Liver (tissue), 8 donors: ENCODE measurements at regions not wholly inside any gene's neighbourhood (a gene's known extent, or its start where the extent isn't known, plus 50 kb on each side); places are given as distances from the start of the nearest gene placed in this dataset.

Experiments
- DNase-seq: peaks from one replicate; pipeline ENCODE4 v3.0.0-alpha.2; 2017; ENCODE audit warnings: low spot score
- H3K27ac ChIP-seq, 2 donors: one replicate each; pipeline ENCODE4 v1.7.0; 2013; ENCODE audit warnings: inconsistent platforms in 2 of 2, low read length in 2 of 2, control low read depth in 1 of 2, low read depth in 1 of 2, mild to moderate bottlenecking in 1 of 2
- H3K27me3 ChIP-seq, 4 donors: one replicate each; pipeline versions ENCODE4 v1.6.1 to v1.7.0; 2013; ENCODE audit warnings: low read length in 3 of 4, inconsistent platforms in 1 of 4, mild to moderate bottlenecking in 1 of 4, moderate library complexity in 1 of 4; ENCODE audit not compliant: control insufficient read depth in 4 of 4, insufficient read depth in 4 of 4
- H3K36me3 ChIP-seq, 4 donors: one replicate each; pipeline versions ENCODE4 v1.6.1 to v1.7.0; 2013; ENCODE audit warnings: low read length in 3 of 4, mild to moderate bottlenecking in 3 of 4, low read depth in 1 of 4, moderate library complexity in 1 of 4; ENCODE audit not compliant: control insufficient read depth in 4 of 4, insufficient read depth in 3 of 4
- H3K4me1 ChIP-seq, 4 donors: one replicate each; pipeline versions ENCODE4 v1.6.1 to v1.7.0; 2013; ENCODE audit warnings: low read length in 3 of 4, mild to moderate bottlenecking in 3 of 4, moderate library complexity in 1 of 4; ENCODE audit not compliant: control insufficient read depth in 4 of 4, insufficient read depth in 4 of 4
- H3K4me3 ChIP-seq, 3 donors: one replicate each; pipeline versions ENCODE4 v1.6.1 to v1.7.0; 2013; ENCODE audit warnings: low read length in 3 of 3, control low read depth in 1 of 3, low read depth in 1 of 3, mild to moderate bottlenecking in 1 of 3
- H3K9ac ChIP-seq, 2 donors: one replicate each; pipeline ENCODE4 v1.7.0; 2013; ENCODE audit warnings: low read length in 2 of 2, mild to moderate bottlenecking in 2 of 2, moderate library complexity in 2 of 2, control low read depth in 1 of 2, low read depth in 1 of 2
- H3K9me3 ChIP-seq, 4 donors: one replicate each; pipeline versions ENCODE4 v1.6.1 to v1.7.0; 2013; ENCODE audit warnings: low read length in 3 of 4; ENCODE audit not compliant: control insufficient read depth in 4 of 4
- ATF3 ChIP-seq: IDR thresholded peaks from 2 replicates; pipeline ENCODE4 v1.6.1; 2016; ENCODE audit warnings: antibody characterized with exemption
- CTCF ChIP-seq: fragments of 150-350 bp; IDR thresholded peaks from 2 replicates; pipeline ENCODE4 v1.5.1; 2017; ENCODE audit warnings: improper control_type of control experiment, low read depth, low read length; ENCODE audit not compliant: missing input control
- FOXA2 ChIP-seq: IDR thresholded peaks from 2 replicates; pipeline ENCODE4 v1.6.1; 2016; ENCODE audit warnings: antibody characterized with exemption
- HNF4G ChIP-seq: IDR thresholded peaks from 2 replicates; pipeline ENCODE4 v1.6.1; 2016; ENCODE audit warnings: antibody characterized with exemption
- JUND ChIP-seq, 2 donors: IDR thresholded peaks; 2 replicates each; pipeline ENCODE4 v1.6.1; 2016; ENCODE audit warnings: antibody characterized with exemption in 2 of 2
- MAX ChIP-seq: IDR thresholded peaks from 2 replicates; pipeline ENCODE4 v1.6.1; 2016; ENCODE audit warnings: antibody characterized with exemption
- NR2F2 ChIP-seq: IDR thresholded peaks from 2 replicates; pipeline ENCODE4 v1.6.1; 2016; ENCODE audit warnings: antibody characterized with exemption
- REST ChIP-seq: IDR thresholded peaks from 2 replicates; pipeline ENCODE4 v1.6.1; 2016; ENCODE audit warnings: antibody characterized with exemption, mild to moderate bottlenecking
- RXRA ChIP-seq, 2 donors: IDR thresholded peaks; 2 replicates each; pipeline ENCODE4 v1.6.1; 2017 to 2018; ENCODE audit warnings: antibody characterized with exemption in 2 of 2, mild to moderate bottlenecking in 1 of 2
- TAF1 ChIP-seq: conservative IDR thresholded peaks from 2 replicates; pipeline ENCODE4 v1.6.1; 2016; ENCODE audit warnings: antibody characterized with exemption, mild to moderate bottlenecking
- YY1 ChIP-seq: IDR thresholded peaks from 2 replicates; pipeline ENCODE4 v1.6.1; 2016; ENCODE audit warnings: antibody characterized with exemption, mild to moderate bottlenecking
- ZBTB33 ChIP-seq: IDR thresholded peaks from 2 replicates; pipeline ENCODE4 v1.6.1; 2016; ENCODE audit warnings: antibody characterized with exemption
- WGBS: extraction: QIAGEN DNeasy Blood & Tissue Kit; methylation state at CpG from one replicate; pipeline ENCODE4 v1.1.7; 2013; 5-methylcytosine and 5-hydroxymethylcytosine counted together
- donor health status: healthy.
- donor health status: healthy.
- donor health status: healthy.
- donor health status: healthy.
- donor health status: healthy.

- Histone ChIP-seq H3K4me1 (no peaks in the 10 kb centered on the region), H3K9me3 (peaks cover 0 to 7% (median 3%) of the 10 kb centered on the region in 4 donors), H3K4me3 (no peak overlapping the region), H3K27me3 (no peaks in the 10 kb centered on the region), H3K9ac (no peak overlapping the region), H3K36me3 (no peaks in the 10 kb centered on the region), H3K27ac (no peak overlapping the region)
- WGBS, result 75% methylated on average over 4 of the region's 4 CpGs
- TF ChIP-seq ZBTB33 (no peak), RXRA (IDR thresholded peaks at IDR 0.05) (no peak), TAF1 (no peak), NR2F2 (no peak), ATF3 (no peak), YY1 (no peak), REST (no peak), FOXA2 (no peak), HNF4G (no peak), CTCF (no peak), JUND (IDR thresholded peaks at IDR 0.05) (no peak), MAX (no peak)
- no peak for DNase-seq
These were observed 198.5 kb downstream of the ADGRG6 start for GRCh38 chr6:142500250-142500786.

GRCh38 chr6:142501795-142502194, 200.0 kb downstream of the ADGRG6 start:
- Histone ChIP-seq H3K36me3 (no peaks in the 10 kb centered on the region), H3K9ac (no peak overlapping the region), H3K27ac (no peak overlapping the region), H3K9me3 (peaks cover 0 to 7% (median 3%) of the 10 kb centered on the region in 4 donors), H3K4me3 (no peak overlapping the region), H3K4me1 (no peaks in the 10 kb centered on the region), H3K27me3 (peaks cover 0 to under 1% (median 0%) of the 10 kb centered on the region in 4 donors)
- no peak for TF ChIP-seq YY1
- WGBS, result 79% methylated on average over 3 of the region's 3 CpGs
- no peak for DNase-seq
